IMR-90 (cell line): ENCODE measurements at regions not wholly inside any gene's neighbourhood (a gene's known extent, or its start where the extent isn't known, plus 50 kb on each side); places are given as distances from the start of the nearest gene placed in this dataset.

Source experiments
- ATAC-seq: fragments of 200-7000 bp; cut with Tn5 transposase; 2 replicates; pipeline ENCODE4 v1.9.1; 2020; ENCODE audit warnings: low read depth, mild to moderate bottlenecking, moderate library complexity
- BruUV-seq: library from RNA; stranded (reverse); fragments of 400-500 nt; replicated peaks from 2 replicates; lab custom pipeline; 2021; lab: Mats Ljungman, UMichigan
- CTCF ChIA-PET: fragments of 300-600 bp; formaldehyde crosslinking; extraction: SDS; loops from one replicate; lab custom pipeline; 2021; ENCODE audit warnings: antibody characterized with exemption; lab: Yijun Ruan, JAX
- POLR2A ChIA-PET: fragments of 300-600 bp; sonication (Branson Sonifier 250); formaldehyde crosslinking; loops from one replicate; lab custom pipeline; 2022; ENCODE audit warnings: antibody characterized with exemption; ENCODE audit not compliant: unreplicated experiment; lab: Charles Lee
- DNase-seq: peaks from one replicate; pipeline ENCODE4 v3.0.0; 2013
- H2AFZ ChIP-seq: replicated peaks from 2 replicates; pipeline ENCODE3; 2013; ENCODE audit warnings: low read length, mild to moderate bottlenecking; ENCODE audit not compliant: poor library complexity
- H2AK5ac ChIP-seq: 2 replicates; pipeline ENCODE4 v1.6.1; 2013; ENCODE audit warnings: low read depth, low read length, inconsistent platforms
- H2AK9ac ChIP-seq: replicated peaks from 2 replicates; pipeline ENCODE3; 2013; ENCODE audit warnings: mild to moderate bottlenecking, low read depth, low read length, moderate library complexity; ENCODE audit not compliant: poor library complexity
- H2BK120ac ChIP-seq: 2 replicates; pipeline ENCODE4 v1.6.1; 2013; ENCODE audit warnings: low read depth, low read length, inconsistent platforms
- H2BK15ac ChIP-seq: 3 replicates; pipeline ENCODE4 v1.6.1; 2013; ENCODE audit warnings: low read depth, low read length, inconsistent platforms
- H2BK20ac ChIP-seq: 2 replicates; pipeline ENCODE4 v1.6.1; 2013; ENCODE audit warnings: low read depth, mild to moderate bottlenecking, inconsistent platforms, low read length, moderate library complexity
- H2BK5ac ChIP-seq: 2 replicates; pipeline ENCODE4 v1.6.1; 2013; ENCODE audit warnings: mild to moderate bottlenecking, low read depth, low read length, inconsistent platforms; ENCODE audit not compliant: poor library complexity, severe bottlenecking
- H3K14ac ChIP-seq: replicated peaks from 2 replicates; pipeline ENCODE4 v1.6.1; 2013; ENCODE audit warnings: low read depth, low read length, inconsistent platforms
- H3K18ac ChIP-seq: 2 replicates; pipeline ENCODE4 v1.6.1; 2013; ENCODE audit warnings: low read depth, low read length, control low read depth
- H3K23ac ChIP-seq: 2 replicates; pipeline ENCODE4 v1.6.1; 2013; ENCODE audit warnings: low read depth, low read length, inconsistent platforms
- H3K27ac ChIP-seq: 2 replicates; pipeline ENCODE4 v1.5.1; 2013; ENCODE audit warnings: mild to moderate bottlenecking, control low read depth, low read length; ENCODE audit not compliant: insufficient read depth
- H3K27me3 ChIP-seq: 2 replicates; pipeline ENCODE4 v1.6.1; 2013; ENCODE audit warnings: low read length; ENCODE audit not compliant: control insufficient read depth, insufficient read depth
- H3K36me3 ChIP-seq: 2 replicates; pipeline ENCODE4 v1.6.1; 2013; ENCODE audit warnings: low read length, mixed read lengths; ENCODE audit not compliant: control insufficient read depth, insufficient read depth
- H3K4ac ChIP-seq: 2 replicates; pipeline ENCODE4 v1.6.1; 2013; ENCODE audit warnings: low read depth, low read length, inconsistent platforms
- H3K4me1 ChIP-seq: 2 replicates; pipeline ENCODE4 v1.6.1; 2013; ENCODE audit warnings: low read length, mixed read lengths; ENCODE audit not compliant: control insufficient read depth, insufficient read depth
- H3K4me2 ChIP-seq: 2 replicates; pipeline ENCODE4 v1.6.1; 2013; ENCODE audit warnings: low read depth, mild to moderate bottlenecking, control low read depth, low read length, moderate library complexity
- H3K4me3 ChIP-seq: 2 replicates; pipeline ENCODE4 v1.5.1; 2013; ENCODE audit warnings: low read depth, mild to moderate bottlenecking, control low read depth, low read length, moderate library complexity; ENCODE audit not compliant: insufficient read depth
- H3K56ac ChIP-seq: 2 replicates; pipeline ENCODE4 v1.6.1; 2013; ENCODE audit warnings: low read length, inconsistent platforms; ENCODE audit not compliant: insufficient read depth; ENCODE audit errors: extremely low read depth
- H3K79me1 ChIP-seq, 2 experiments: 2 replicates each; pipeline ENCODE4 v1.6.1; 2013; ENCODE audit warnings: low read length in 2 of 2, inconsistent platforms in 1 of 2, low read depth in 1 of 2
- H3K9ac ChIP-seq: 2 replicates; pipeline ENCODE4 v1.6.1; 2013; ENCODE audit warnings: low read depth, low read length, control low read depth
- H3K9me1 ChIP-seq: 2 replicates; pipeline ENCODE4 v1.6.1; 2013; ENCODE audit warnings: low read length, inconsistent platforms; ENCODE audit not compliant: insufficient read depth
- H3K9me3 ChIP-seq: 2 replicates; pipeline ENCODE4 v1.6.1; 2013; ENCODE audit warnings: low read length; ENCODE audit not compliant: control insufficient read depth, insufficient read depth
- H4K20me1 ChIP-seq: 2 replicates; pipeline ENCODE4 v1.6.1; 2013; ENCODE audit warnings: low read length, inconsistent platforms; ENCODE audit not compliant: insufficient read depth
- H4K5ac ChIP-seq: 2 replicates; pipeline ENCODE4 v1.6.1; 2013; ENCODE audit warnings: mild to moderate bottlenecking, low read depth, low read length, control low read depth
- H4K8ac ChIP-seq, 2 experiments: 2 replicates each; pipeline ENCODE4 v1.6.1; 2013; ENCODE audit warnings: low read depth in 2 of 2, low read length in 2 of 2, control low read depth in 1 of 2, inconsistent platforms in 1 of 2
- H4K91ac ChIP-seq: 2 replicates; pipeline ENCODE4 v1.6.1; 2013; ENCODE audit warnings: low read depth, low read length, inconsistent platforms; ENCODE audit not compliant: insufficient read depth
- BHLHE40 ChIP-seq: fragments of 150-350 bp; IDR thresholded peaks from 2 replicates; pipeline ENCODE4 v1.6.1; 2016; ENCODE audit warnings: mild to moderate bottlenecking, low read depth, low read length
- CEBPB ChIP-seq: IDR thresholded peaks from 2 replicates; pipeline ENCODE4 v1.6.1; 2012; ENCODE audit warnings: low read depth, low read length, improper control_type of control experiment
- ELK1 ChIP-seq: fragments of 150-350 bp; IDR thresholded peaks from 2 replicates; pipeline ENCODE4 v1.6.1; 2016; ENCODE audit warnings: low read depth, mild to moderate bottlenecking, low read length, moderate library complexity, borderline replicate concordance
- FOS ChIP-seq: fragments of 150-350 bp; IDR thresholded peaks from 2 replicates; pipeline ENCODE4 v1.6.1; 2016; ENCODE audit warnings: low read depth, low read length
- MAFK ChIP-seq: IDR thresholded peaks from 2 replicates; pipeline ENCODE4 v1.6.1; 2012; ENCODE audit warnings: low read depth, low read length, improper control_type of control experiment
- MXI1 ChIP-seq: IDR thresholded peaks from 2 replicates; pipeline ENCODE4 v1.6.1; 2012; ENCODE audit warnings: low read depth, mild to moderate bottlenecking, low read length, moderate library complexity, borderline replicate concordance
- NFE2L2 ChIP-seq: fragments of 150-350 bp; IDR thresholded peaks from 2 replicates; pipeline ENCODE4 v1.6.1; 2016; ENCODE audit warnings: low read depth, mild to moderate bottlenecking, low read length
- POLR2A ChIP-seq: IDR thresholded peaks from 2 replicates; pipeline ENCODE4 v1.6.1; 2012; ENCODE audit warnings: mild to moderate bottlenecking, low read depth, low read length
- RAD21 ChIP-seq: IDR thresholded peaks from 2 replicates; pipeline ENCODE4 v1.6.1; 2012; ENCODE audit warnings: low read length, improper control_type of control experiment
- RCOR1 ChIP-seq: IDR thresholded peaks from 2 replicates; pipeline ENCODE4 v1.6.1; 2012; ENCODE audit warnings: mild to moderate bottlenecking, low read length, improper control_type of control experiment; ENCODE audit not compliant: insufficient replicate concordance
- RFX5 ChIP-seq: IDR thresholded peaks from 2 replicates; pipeline ENCODE4 v1.8.0; 2012; ENCODE audit warnings: low read depth, mild to moderate bottlenecking, low read length, moderate library complexity
- SMC3 ChIP-seq: fragments of 150-350 bp; IDR thresholded peaks from 2 replicates; pipeline ENCODE4 v1.6.1; 2016; ENCODE audit warnings: low read depth, mild to moderate bottlenecking, antibody characterized with exemption, low read length, moderate library complexity
- WGBS, 2 experiments: methylation state at CpG; one replicate each; pipeline versions ENCODE4 v1.1.5 to v1.1.7; 2013; ENCODE audit warnings: missing lambda C conversion rate in 2 of 2; ENCODE audit not compliant: insufficient read length in 1 of 2; ENCODE audit errors: extremely low coverage in 2 of 2; 5-methylcytosine and 5-hydroxymethylcytosine counted together
- dilution Hi-C: fragments of 300-500 bp; cut with HindIII; formaldehyde crosslinking; loops from one replicate; pipeline ENCODE4 v1.14.3; 2018; ENCODE audit warnings: low sequenced_read_pairs; ENCODE audit not compliant: unreplicated experiment
- in situ Hi-C: fragments of 300-500 bp; cut with MboI; formaldehyde crosslinking; loops from 3 replicates; pipeline ENCODE4 v1.14.3; 2019; ENCODE audit warnings: low sequenced_read_pairs, inconsistent platforms, mixed read lengths
- intact Hi-C: fragments of 100-400 bp; cut with micrococcal nuclease; formaldehyde crosslinking; loops from 2 replicates; pipeline ENCODE4 v1.10.0; 2022
- TF ChIP-seq, protein P1 (sequence below): fragments of 150-350 bp; IDR thresholded peaks from 2 replicates; pipeline ENCODE4 v1.6.1; 2017; ENCODE audit warnings: mild to moderate bottlenecking, antibody characterized with exemption, low read length, low read depth

DNA sequence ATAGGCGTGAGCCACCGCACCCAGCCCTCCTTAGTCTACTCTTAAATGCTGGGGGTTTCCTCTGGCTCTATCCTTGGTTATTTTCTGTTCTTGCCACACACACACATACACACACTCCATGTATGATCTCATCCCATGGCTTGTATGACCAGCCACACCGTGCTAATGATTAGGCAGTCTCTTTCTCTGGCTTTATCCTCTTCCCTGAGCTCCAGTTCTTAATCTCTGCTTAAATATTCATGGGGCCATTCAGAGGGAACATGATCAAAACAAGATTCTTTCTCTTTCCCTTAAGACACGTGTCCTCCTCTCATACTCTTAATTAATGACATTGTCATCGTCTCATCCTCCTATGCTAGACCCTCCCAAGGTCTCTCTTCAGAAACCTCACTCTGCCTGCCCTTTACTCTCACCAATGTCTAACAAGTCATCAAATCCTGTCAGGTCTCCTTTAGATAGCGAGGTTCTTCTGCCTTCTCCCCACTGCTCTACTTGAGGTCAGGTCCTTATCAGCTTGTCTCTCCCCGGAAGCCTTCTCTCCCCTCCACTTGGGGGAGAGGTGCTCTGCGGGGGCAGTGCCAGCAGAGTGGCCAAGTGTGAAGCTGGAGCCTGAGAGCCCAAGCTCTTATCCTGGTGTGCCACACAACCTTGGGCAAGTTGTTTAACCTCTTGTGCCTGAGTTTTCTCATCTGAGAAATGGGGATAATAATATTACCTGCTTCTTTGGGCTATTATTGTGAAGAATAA, 83.0 kb upstream of the GNG12 start:
- WGBS, 2 experiments, result 76% methylated on average over 6 of the region's 8 CpGs; no CpG with 5 or more reads in 1 of the 2 experiments

More for the DNA sequence above, 83.0 kb upstream of the GNG12 start:
- Histone ChIP-seq H3K4me2 (no peak overlapping the region), H2BK5ac (no peak overlapping the region), H4K5ac (no peak overlapping the region), H3K18ac (no peak overlapping the region), H4K20me1 (no peaks in the 10 kb centered on the region), H3K9me3 (no peaks in the 10 kb centered on the region), H2AK9ac (no peak overlapping the region), H3K27ac (no peak overlapping the region), H3K36me3 (no peaks in the 10 kb centered on the region), H3K4ac (no peak overlapping the region), H2BK20ac (no peak overlapping the region), H3K23ac (no peak overlapping the region), H4K8ac (no peak overlapping the region), H4K91ac (no peak overlapping the region), H3K4me3 (no peak overlapping the region), H2AFZ (no peak overlapping the region), H3K14ac (no peak overlapping the region), H2BK15ac (no peak overlapping the region), H3K9me1 (no peaks in the 10 kb centered on the region), H2BK120ac (no peak overlapping the region), H3K56ac (no peak overlapping the region), H3K79me1 (no peaks in the 10 kb centered on the region), H3K4me1 (no peaks in the 10 kb centered on the region), H2AK5ac (no peak overlapping the region), H3K9ac (no peak overlapping the region), H3K27me3 (no peaks in the 10 kb centered on the region)
- no peak for DNase-seq
- ATAC-seq, result no peak
- BruUV-seq, result no TSS peak
- dilution Hi-C loops (no loop called here), intact Hi-C loops (no loop called here), in situ Hi-C loops (no loop called here)
- POLR2A ChIA-PET, result no interaction called here
- CTCF ChIA-PET, result interaction anchor here (0.6 kb wide), 1 partner anchor 415 kb away, joined by 4 read pairs; no protein-coding TSS in a partner anchor
- TF ChIP-seq ELK1 (no peak), CEBPB (no peak), MAFK (no peak), RFX5 (no peak), NFE2L2 (no peak), POLR2A (no peak), RAD21 (no peak), MXI1 (no peak), SMC3 (no peak), BHLHE40 (no peak), FOS (no peak), RCOR1 (no peak)
- TF ChIP-seq, protein P1, sequence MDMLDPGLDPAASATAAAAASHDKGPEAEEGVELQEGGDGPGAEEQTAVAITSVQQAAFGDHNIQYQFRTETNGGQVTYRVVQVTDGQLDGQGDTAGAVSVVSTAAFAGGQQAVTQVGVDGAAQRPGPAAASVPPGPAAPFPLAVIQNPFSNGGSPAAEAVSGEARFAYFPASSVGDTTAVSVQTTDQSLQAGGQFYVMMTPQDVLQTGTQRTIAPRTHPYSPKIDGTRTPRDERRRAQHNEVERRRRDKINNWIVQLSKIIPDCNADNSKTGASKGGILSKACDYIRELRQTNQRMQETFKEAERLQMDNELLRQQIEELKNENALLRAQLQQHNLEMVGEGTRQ, result no peak
